IPS DF 6.9 (cell line): ENCODE measurements at regions not wholly inside any gene's neighbourhood (a gene's known extent, or its start where the extent isn't known, plus 50 kb on each side); places are given as distances from the start of the nearest gene placed in this dataset.

Experiments
- DNase-seq: peaks from one replicate; pipeline ENCODE4 v3.0.0-alpha.2; 2013; ENCODE audit warnings: low read depth, low spot score
- H3K27ac ChIP-seq: one replicate; pipeline ENCODE4 v1.5.1; 2013; ENCODE audit warnings: low read length, control low read depth
- H3K27me3 ChIP-seq: 2 replicates; pipeline ENCODE4 v1.6.1; 2013; ENCODE audit warnings: mild to moderate bottlenecking, low read length; ENCODE audit not compliant: control insufficient read depth, insufficient read depth
- H3K36me3 ChIP-seq: 2 replicates; pipeline ENCODE4 v1.6.1; 2013; ENCODE audit warnings: low read length; ENCODE audit not compliant: control insufficient read depth, insufficient read depth
- H3K4me1 ChIP-seq: 2 replicates; pipeline ENCODE4 v1.6.1; 2013; ENCODE audit warnings: low read length; ENCODE audit not compliant: control insufficient read depth, insufficient read depth
- H3K4me3 ChIP-seq: 2 replicates; pipeline ENCODE4 v1.5.1; 2013; ENCODE audit warnings: mild to moderate bottlenecking, low read length
- H3K9me3 ChIP-seq: 2 replicates; pipeline ENCODE4 v1.6.1; 2013; ENCODE audit warnings: low read length, inconsistent platforms; ENCODE audit not compliant: control insufficient read depth, insufficient read depth
- WGBS: extraction: QIAGEN DNeasy Blood & Tissue Kit; methylation state at CpG from one replicate; pipeline ENCODE4 v1.1.7; 2013; ENCODE audit warnings: mixed read lengths, missing lambda C conversion rate; ENCODE audit not compliant: insufficient read length, insufficient coverage; 5-methylcytosine and 5-hydroxymethylcytosine counted together

GRCh38 chr10:61071580-61071979 lies 127.6 kb upstream of the RHOBTB1 start:
- Histone ChIP-seq H3K4me1 (no peaks in the 10 kb centered on the region), H3K36me3 (no peaks in the 10 kb centered on the region), H3K27ac (no peak overlapping the region), H3K9me3 (no peaks in the 10 kb centered on the region), H3K27me3 (no peaks in the 10 kb centered on the region), H3K4me3 (no peak overlapping the region)
- no peak for DNase-seq
- WGBS = no CpG with 5 or more reads among the region's 3 CpGs

GRCh38 chr10:61068471-61068870 lies 124.5 kb upstream of the RHOBTB1 start:
- no CpG with 5 or more reads among the region's 1 CpG for WGBS
- Histone ChIP-seq H3K9me3 (no peaks in the 10 kb centered on the region), H3K4me3 (no peak overlapping the region), H3K27me3 (no peaks in the 10 kb centered on the region), H3K36me3 (no peaks in the 10 kb centered on the region), H3K27ac (no peak overlapping the region), H3K4me1 (no peaks in the 10 kb centered on the region; the same call in 1 of the 2 replicates)
- no peak for DNase-seq

- Histone ChIP-seq H3K4me3 (no peak overlapping the region), H3K27me3 (no peaks in the 10 kb centered on the region), H3K9me3 (no peaks in the 10 kb centered on the region), H3K4me1 (no peaks in the 10 kb centered on the region; the same call in 1 of the 2 replicates), H3K36me3 (no peaks in the 10 kb centered on the region), H3K27ac (no peak overlapping the region)
- DNase-seq = no peak
- WGBS = no CpG with 5 or more reads among the region's 4 CpGs
These were observed 123.8 kb upstream of the RHOBTB1 start for GRCh38 chr10:61067671-61068336.

- no peak overlapping the region for H3K27ac ChIP-seq
- no peaks in the 10 kb centered on the region for H3K9me3 ChIP-seq
- no peak for DNase-seq
- no peaks in the 10 kb centered on the region for H3K27me3 ChIP-seq
- no peaks in the 10 kb centered on the region; the same call in 1 of the 2 replicates for H3K4me1 ChIP-seq
- no peaks in the 10 kb centered on the region for H3K36me3 ChIP-seq
- no CpG with 5 or more reads among the region's 7 CpGs for WGBS
- no peak overlapping the region for H3K4me3 ChIP-seq
These were observed 122.8 kb upstream of the RHOBTB1 start for GRCh38 chr10:61066661-61067344.

GRCh38 chr10:61065051-61065450 lies 121.1 kb upstream of the RHOBTB1 start:
- H3K9me3 ChIP-seq = no peaks in the 10 kb centered on the region
- no peak overlapping the region for H3K27ac ChIP-seq
- no CpG with 5 or more reads among the region's 2 CpGs for WGBS
- no peak overlapping the region for H3K4me3 ChIP-seq
- no peaks in the 10 kb centered on the region; the same call in 1 of the 2 replicates for H3K4me1 ChIP-seq
- no peaks in the 10 kb centered on the region for H3K36me3 ChIP-seq
- H3K27me3 ChIP-seq = no peaks in the 10 kb centered on the region
- no peak for DNase-seq

- Histone ChIP-seq H3K36me3 (no peaks in the 10 kb centered on the region), H3K27me3 (no peaks in the 10 kb centered on the region), H3K27ac (no peak overlapping the region), H3K4me3 (no peak overlapping the region), H3K9me3 (no peaks in the 10 kb centered on the region), H3K4me1 (no peaks in the 10 kb centered on the region; the same call in 1 of the 2 replicates)
- no peak for DNase-seq
- no CpG with 5 or more reads among the region's 4 CpGs for WGBS
These were observed 120.4 kb upstream of the RHOBTB1 start for GRCh38 chr10:61064356-61064755.

GRCh38 chr10:61063901-61064300 lies 119.9 kb upstream of the RHOBTB1 start:
- WGBS = no CpG with 5 or more reads among the region's 1 CpG
- no peak for DNase-seq
- Histone ChIP-seq H3K4me3 (no peak overlapping the region), H3K36me3 (no peaks in the 10 kb centered on the region), H3K27ac (no peak overlapping the region), H3K27me3 (no peaks in the 10 kb centered on the region), H3K4me1 (no peaks in the 10 kb centered on the region; the same call in 1 of the 2 replicates), H3K9me3 (no peaks in the 10 kb centered on the region)

GRCh38 chr10:61063034-61063433 lies 119.0 kb upstream of the RHOBTB1 start:
- no peak for DNase-seq
- Histone ChIP-seq H3K9me3 (no peaks in the 10 kb centered on the region), H3K4me3 (no peak overlapping the region), H3K36me3 (no peaks in the 10 kb centered on the region), H3K4me1 (no peaks in the 10 kb centered on the region; the same call in 1 of the 2 replicates), H3K27ac (no peak overlapping the region), H3K27me3 (no peaks in the 10 kb centered on the region)
- no CpG with 5 or more reads among the region's 3 CpGs for WGBS

- H3K27me3 ChIP-seq = no peaks in the 10 kb centered on the region
- no peaks in the 10 kb centered on the region for H3K36me3 ChIP-seq
- WGBS = no CpG with 5 or more reads among the region's 6 CpGs
- no peak for DNase-seq
- no peak overlapping the region for H3K4me3 ChIP-seq
- no peak overlapping the region for H3K27ac ChIP-seq
- no peaks in the 10 kb centered on the region; the same call in 1 of the 2 replicates for H3K4me1 ChIP-seq
- H3K9me3 ChIP-seq = no peaks in the 10 kb centered on the region
These were observed 118.0 kb upstream of the RHOBTB1 start for GRCh38 chr10:61061923-61062504.

GRCh38 chr10:61059636-61060035 lies 115.7 kb upstream of the RHOBTB1 start:
- no CpG with 5 or more reads among the region's 5 CpGs for WGBS
- no peak for DNase-seq
- H3K27me3 ChIP-seq = no peaks in the 10 kb centered on the region

More at GRCh38 chr10:61059636-61060035, 115.7 kb upstream of the RHOBTB1 start:
- Histone ChIP-seq H3K36me3 (no peaks in the 10 kb centered on the region), H3K4me1 (no peaks in the 10 kb centered on the region; the same call in 1 of the 2 replicates), H3K27ac (no peak overlapping the region), H3K9me3 (no peaks in the 10 kb centered on the region), H3K4me3 (no peak overlapping the region)
